ENCODE measurements at regions not wholly inside any gene's neighbourhood (a gene's known extent, or its start where the extent isn't known, plus 50 kb on each side); places are given as distances from the start of the nearest gene placed in this dataset.

GRCh38 chr13:90627813-90628212, 719.7 kb upstream of the MIR17HG start:
- Histone ChIP-seq H3K36me3 (no peaks in the 10 kb centered on the region), H3K4me3 (no peak overlapping the region), H3K27me3 (ENCODE audit: low read depth) (no peaks in the 10 kb centered on the region), H3K9me3 (no peaks in the 10 kb centered on the region), H3K4me1 (no peaks in the 10 kb centered on the region), H3K27ac (no peak overlapping the region)
- intact Hi-C loops (cut with DNase I), result no loop called here
- DNase-seq (no peak), ATAC-seq (no peak)
- TF ChIP-seq, protein P1, sequence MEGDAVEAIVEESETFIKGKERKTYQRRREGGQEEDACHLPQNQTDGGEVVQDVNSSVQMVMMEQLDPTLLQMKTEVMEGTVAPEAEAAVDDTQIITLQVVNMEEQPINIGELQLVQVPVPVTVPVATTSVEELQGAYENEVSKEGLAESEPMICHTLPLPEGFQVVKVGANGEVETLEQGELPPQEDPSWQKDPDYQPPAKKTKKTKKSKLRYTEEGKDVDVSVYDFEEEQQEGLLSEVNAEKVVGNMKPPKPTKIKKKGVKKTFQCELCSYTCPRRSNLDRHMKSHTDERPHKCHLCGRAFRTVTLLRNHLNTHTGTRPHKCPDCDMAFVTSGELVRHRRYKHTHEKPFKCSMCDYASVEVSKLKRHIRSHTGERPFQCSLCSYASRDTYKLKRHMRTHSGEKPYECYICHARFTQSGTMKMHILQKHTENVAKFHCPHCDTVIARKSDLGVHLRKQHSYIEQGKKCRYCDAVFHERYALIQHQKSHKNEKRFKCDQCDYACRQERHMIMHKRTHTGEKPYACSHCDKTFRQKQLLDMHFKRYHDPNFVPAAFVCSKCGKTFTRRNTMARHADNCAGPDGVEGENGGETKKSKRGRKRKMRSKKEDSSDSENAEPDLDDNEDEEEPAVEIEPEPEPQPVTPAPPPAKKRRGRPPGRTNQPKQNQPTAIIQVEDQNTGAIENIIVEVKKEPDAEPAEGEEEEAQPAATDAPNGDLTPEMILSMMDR (IDR thresholded peaks at IDR 0.05), result no peak

- Histone ChIP-seq H3K36me3 (no peaks in the 10 kb centered on the region), H3K27me3 (ENCODE audit: low read depth) (no peaks in the 10 kb centered on the region), H3K4me1 (no peaks in the 10 kb centered on the region), H3K27ac (no peak overlapping the region), H3K9me3 (no peaks in the 10 kb centered on the region), H3K4me3 (no peak overlapping the region)
- TF ChIP-seq, protein P1 (IDR thresholded peaks at IDR 0.05), result no peak
- DNase-seq, result no peak
- intact Hi-C loops (cut with DNase I), result no loop called here
- no peak for ATAC-seq
Measured at GRCh38 chr13:90628471-90628870, 719.0 kb upstream of the MIR17HG start.

GRCh38 chr13:90630716-90631115, 716.8 kb upstream of the MIR17HG start:
- Histone ChIP-seq H3K36me3 (no peaks in the 10 kb centered on the region), H3K9me3 (no peaks in the 10 kb centered on the region), H3K4me3 (no peak overlapping the region), H3K27me3 (ENCODE audit: low read depth) (no peaks in the 10 kb centered on the region), H3K27ac (no peak overlapping the region), H3K4me1 (no peaks in the 10 kb centered on the region)
- intact Hi-C loops (cut with DNase I), result no loop called here
- DNase-seq (no peak), ATAC-seq (no peak)
- TF ChIP-seq, protein P1 (IDR thresholded peaks at IDR 0.05), result no peak

DNA sequence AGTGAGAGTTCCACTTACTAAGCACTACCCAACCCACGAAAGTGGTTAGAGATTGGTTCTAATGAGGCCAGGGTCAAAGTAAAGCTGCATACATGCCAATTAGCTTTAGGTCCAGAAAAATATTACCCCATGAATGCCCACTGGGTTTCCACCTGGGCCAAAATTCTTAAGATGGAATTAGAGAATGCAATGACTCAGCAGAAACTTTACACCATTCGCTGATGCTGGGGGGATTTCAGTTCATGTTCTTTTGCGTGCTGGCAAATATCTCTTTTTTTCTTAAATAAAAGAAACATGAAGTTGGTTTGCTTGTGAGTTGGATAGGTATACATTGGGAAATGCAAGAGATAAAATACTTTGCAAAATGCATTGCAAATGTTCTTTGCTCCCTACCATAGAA, 715.3 kb upstream of the MIR17HG start:
- Histone ChIP-seq H3K4me3 (no peak overlapping the region), H3K27me3 (ENCODE audit: low read depth) (no peaks in the 10 kb centered on the region), H3K36me3 (no peaks in the 10 kb centered on the region), H3K27ac (no peak overlapping the region), H3K9me3 (no peaks in the 10 kb centered on the region), H3K4me1 (no peaks in the 10 kb centered on the region)
- DNase-seq (no peak), ATAC-seq (no peak)
- TF ChIP-seq, protein P1 (IDR thresholded peaks at IDR 0.05), result no peak
- intact Hi-C loops (cut with DNase I), result no loop called here

- no peaks in the 10 kb centered on the region for H3K9me3 ChIP-seq
- intact Hi-C loops (cut with DNase I), result no loop called here
- ATAC-seq (no peak), DNase-seq (no peak)
- no peak overlapping the region for H3K27ac ChIP-seq
- no peaks in the 10 kb centered on the region for H3K36me3 ChIP-seq
- no peak overlapping the region for H3K4me3 ChIP-seq
- H3K27me3 ChIP-seq (ENCODE audit: low read depth), result no peaks in the 10 kb centered on the region
- no peaks in the 10 kb centered on the region for H3K4me1 ChIP-seq
- TF ChIP-seq, protein P1 (IDR thresholded peaks at IDR 0.05), result no peak
Measured at GRCh38 chr13:90633849-90634248, 713.6 kb upstream of the MIR17HG start.

- Histone ChIP-seq H3K36me3 (no peaks in the 10 kb centered on the region), H3K4me1 (no peaks in the 10 kb centered on the region), H3K27ac (no peak overlapping the region), H3K4me3 (no peak overlapping the region), H3K27me3 (ENCODE audit: low read depth) (no peaks in the 10 kb centered on the region), H3K9me3 (no peaks in the 10 kb centered on the region)
- intact Hi-C loops (cut with DNase I), result no loop called here
- TF ChIP-seq, protein P1 (IDR thresholded peaks at IDR 0.05), result no peak
- DNase-seq, result no peak
- ATAC-seq, result no peak
Measured at GRCh38 chr13:90640976-90641375, 706.5 kb upstream of the MIR17HG start.

All from lower lobe of right lung (tissue), 2 donors.